ENCODE measurements at regions not wholly inside any gene's neighbourhood (a gene's known extent, or its start where the extent isn't known, plus 50 kb on each side); places are given as distances from the start of the nearest gene placed in this dataset.

DNA sequence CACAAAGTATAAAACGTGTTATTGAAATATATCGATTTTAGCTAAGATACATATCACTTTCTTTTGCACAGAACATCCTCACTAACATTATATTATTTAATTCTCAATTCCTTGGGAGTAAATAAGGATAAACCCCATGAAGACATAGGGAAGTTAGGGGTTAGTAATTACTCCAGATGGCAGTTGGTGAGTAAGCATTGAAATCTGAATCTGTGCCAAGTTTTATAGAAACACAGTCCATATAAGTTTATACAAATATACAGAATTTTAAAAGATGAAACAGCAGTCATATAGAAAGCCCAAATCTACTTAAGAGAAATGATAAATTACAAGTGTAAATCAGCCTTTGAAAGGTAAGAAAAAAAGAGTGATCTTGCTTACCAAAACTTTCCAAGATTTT is 200.4 kb upstream of the SYT10 start:
- TF ChIP-seq, protein P1, sequence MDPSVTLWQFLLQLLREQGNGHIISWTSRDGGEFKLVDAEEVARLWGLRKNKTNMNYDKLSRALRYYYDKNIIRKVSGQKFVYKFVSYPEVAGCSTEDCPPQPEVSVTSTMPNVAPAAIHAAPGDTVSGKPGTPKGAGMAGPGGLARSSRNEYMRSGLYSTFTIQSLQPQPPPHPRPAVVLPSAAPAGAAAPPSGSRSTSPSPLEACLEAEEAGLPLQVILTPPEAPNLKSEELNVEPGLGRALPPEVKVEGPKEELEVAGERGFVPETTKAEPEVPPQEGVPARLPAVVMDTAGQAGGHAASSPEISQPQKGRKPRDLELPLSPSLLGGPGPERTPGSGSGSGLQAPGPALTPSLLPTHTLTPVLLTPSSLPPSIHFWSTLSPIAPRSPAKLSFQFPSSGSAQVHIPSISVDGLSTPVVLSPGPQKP (IDR thresholded peaks at IDR 0.05; ENCODE audit: low read depth, low read length) = no peak
- TF ChIP-seq RAD21 (conservative IDR thresholded peaks at IDR 0.05 in 1 of 2, IDR thresholded peaks at IDR 0.05 in 1 of 2) = no peak
- no peak for TF ChIP-seq CTCF (IDR thresholded peaks at IDR 0.05)
- TF ChIP-seq RFX5 (IDR thresholded peaks at IDR 0.05) = no peak
- TF ChIP-seq MAX (IDR thresholded peaks at IDR 0.05) = no peak
- no peak for TF ChIP-seq EP300 (IDR thresholded peaks at IDR 0.05)
- TF ChIP-seq RCOR1 (IDR thresholded peaks at IDR 0.05; ENCODE audit: low read depth, low read length) = no peak
- no peak for TF ChIP-seq CBX8 (IDR thresholded peaks at IDR 0.05)
- no peak for TF ChIP-seq POLR2A (IDR thresholded peaks at IDR 0.05; ENCODE audit: low read length)
